ENCODE measurements at regions not wholly inside any gene's neighbourhood (a gene's known extent, or its start where the extent isn't known, plus 50 kb on each side); places are given as distances from the start of the nearest gene placed in this dataset.

DNA sequence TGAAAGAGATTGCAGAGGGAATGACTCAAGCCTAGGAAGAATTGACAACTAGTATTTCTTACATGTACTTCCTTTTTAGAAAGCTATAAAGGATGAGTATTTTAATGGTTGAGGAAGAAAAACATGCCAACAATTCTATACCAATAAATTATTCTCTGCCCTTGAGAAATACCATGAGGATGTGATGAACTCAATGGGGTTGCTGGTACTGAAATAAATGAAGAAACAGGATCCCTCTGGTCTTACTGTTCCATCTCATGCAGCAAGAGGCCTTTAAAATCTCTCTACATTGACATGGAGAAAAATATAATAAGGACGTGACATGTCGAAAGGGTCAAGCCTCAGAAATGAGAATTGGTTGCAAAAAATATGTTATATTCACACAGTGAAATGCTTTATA, 477.3 kb downstream of the GABRG2 start:
- TF ChIP-seq CTCF (IDR thresholded peaks at IDR 0.05; ENCODE audit: insufficient read depth, low read length, poor library complexity, severe bottlenecking): no peak
- no peaks in the 10 kb centered on the region for H3K36me3 ChIP-seq (ENCODE audit: control insufficient read depth, insufficient read depth, low read length)
- H3K27me3 ChIP-seq (ENCODE audit: control insufficient read depth, insufficient read depth, low read length): no peaks in the 10 kb centered on the region
- no peak overlapping the region for H3K4me3 ChIP-seq (ENCODE audit: low read depth, low read length)
- DNase-seq (ENCODE audit: low read depth): no peak

DNA sequence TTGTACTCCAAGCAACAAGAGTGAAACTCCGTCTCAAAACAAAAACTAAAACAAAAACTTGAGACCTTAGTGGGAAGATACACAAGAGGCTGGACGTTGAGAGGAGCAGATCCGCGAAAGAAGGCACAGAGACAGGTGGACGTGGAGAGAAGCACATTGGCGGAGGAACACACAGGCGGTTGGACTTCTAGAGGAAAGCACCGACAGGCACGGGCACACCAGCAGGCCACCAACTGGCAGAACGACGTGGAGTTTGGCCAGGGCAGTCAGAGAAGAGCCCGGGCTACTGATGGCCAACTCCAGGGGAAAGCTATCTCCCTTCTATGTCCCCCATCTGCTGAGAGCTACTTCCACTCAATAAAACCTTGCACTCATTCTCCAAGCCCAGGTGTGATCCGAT, 482.7 kb downstream of the GABRG2 start:
- Histone ChIP-seq H3K4me3 (ENCODE audit: low read depth, low read length) (no peak overlapping the region), H3K27me3 (ENCODE audit: control insufficient read depth, insufficient read depth, low read length) (no peaks in the 10 kb centered on the region), H3K36me3 (ENCODE audit: control insufficient read depth, insufficient read depth, low read length) (no peaks in the 10 kb centered on the region)
- TF ChIP-seq CTCF (IDR thresholded peaks at IDR 0.05; ENCODE audit: insufficient read depth, low read length, poor library complexity, severe bottlenecking): no peak
- no peak for DNase-seq (ENCODE audit: low read depth)

DNA sequence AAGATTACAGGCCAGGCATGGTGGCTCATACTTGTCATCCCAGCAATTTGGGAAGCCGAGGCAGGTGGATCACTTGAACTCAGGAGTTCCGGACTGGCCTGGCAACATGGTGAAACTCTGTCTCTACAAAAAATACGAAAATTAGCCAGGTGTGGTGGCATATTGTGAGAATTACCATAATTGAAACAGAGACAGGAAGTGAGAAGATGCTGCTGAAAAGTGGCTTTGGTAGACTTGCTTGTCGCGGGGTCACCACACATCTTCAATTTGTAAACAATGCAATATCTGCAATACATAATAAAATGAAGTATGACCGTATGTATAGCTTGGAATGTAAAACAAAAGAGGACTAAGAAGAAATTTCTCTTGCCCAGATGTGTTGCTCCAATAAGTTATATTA, 490.5 kb downstream of the GABRG2 start:
- DNase-seq (ENCODE audit: low read depth): no peak
- no peaks in the 10 kb centered on the region for H3K36me3 ChIP-seq (ENCODE audit: control insufficient read depth, insufficient read depth, low read length)
- H3K27me3 ChIP-seq (ENCODE audit: control insufficient read depth, insufficient read depth, low read length): no peaks in the 10 kb centered on the region
- no peak overlapping the region for H3K4me3 ChIP-seq (ENCODE audit: low read depth, low read length)
- no peak for TF ChIP-seq CTCF (IDR thresholded peaks at IDR 0.05; ENCODE audit: insufficient read depth, low read length, poor library complexity, severe bottlenecking)

DNA sequence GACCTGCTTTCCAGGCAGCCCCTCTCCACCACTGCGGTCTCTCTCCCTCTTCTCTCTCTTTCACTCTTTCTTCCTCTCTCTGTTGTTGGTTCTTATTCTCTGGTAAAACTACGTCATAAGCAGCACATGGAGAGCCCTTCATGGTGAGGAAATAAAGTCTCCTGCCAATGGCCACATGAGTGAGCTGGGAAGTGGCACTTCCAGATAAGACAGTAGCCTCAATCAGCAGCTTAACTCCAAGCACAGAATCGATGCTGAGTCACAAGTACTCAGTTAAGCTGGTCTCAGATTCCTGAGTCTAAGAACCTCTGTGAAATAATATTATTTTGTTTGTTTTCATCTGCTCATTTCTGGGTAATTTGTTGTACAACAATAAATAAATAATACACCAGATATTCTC, 500.1 kb downstream of the GABRG2 start:
- no peak for TF ChIP-seq CTCF (IDR thresholded peaks at IDR 0.05; ENCODE audit: insufficient read depth, low read length, poor library complexity, severe bottlenecking)
- DNase-seq (ENCODE audit: low read depth): no peak
- H3K4me3 ChIP-seq (ENCODE audit: low read depth, low read length): no peak overlapping the region

GRCh38 chr5:162573758-162574157, 506.2 kb downstream of the GABRG2 start:
- no peak for DNase-seq (ENCODE audit: low read depth)
- H3K27me3 ChIP-seq (ENCODE audit: control insufficient read depth, insufficient read depth, low read length): no peaks in the 10 kb centered on the region
- no peak for TF ChIP-seq CTCF (IDR thresholded peaks at IDR 0.05; ENCODE audit: insufficient read depth, low read length, poor library complexity, severe bottlenecking)
- H3K36me3 ChIP-seq (ENCODE audit: control insufficient read depth, insufficient read depth, low read length): no peaks in the 10 kb centered on the region
- H3K4me3 ChIP-seq (ENCODE audit: low read depth, low read length): no peak overlapping the region

More for the DNA sequence above, 500.1 kb downstream of the GABRG2 start:
- no peaks in the 10 kb centered on the region for H3K36me3 ChIP-seq (ENCODE audit: control insufficient read depth, insufficient read depth, low read length)
- H3K27me3 ChIP-seq (ENCODE audit: control insufficient read depth, insufficient read depth, low read length): no peaks in the 10 kb centered on the region

DNA sequence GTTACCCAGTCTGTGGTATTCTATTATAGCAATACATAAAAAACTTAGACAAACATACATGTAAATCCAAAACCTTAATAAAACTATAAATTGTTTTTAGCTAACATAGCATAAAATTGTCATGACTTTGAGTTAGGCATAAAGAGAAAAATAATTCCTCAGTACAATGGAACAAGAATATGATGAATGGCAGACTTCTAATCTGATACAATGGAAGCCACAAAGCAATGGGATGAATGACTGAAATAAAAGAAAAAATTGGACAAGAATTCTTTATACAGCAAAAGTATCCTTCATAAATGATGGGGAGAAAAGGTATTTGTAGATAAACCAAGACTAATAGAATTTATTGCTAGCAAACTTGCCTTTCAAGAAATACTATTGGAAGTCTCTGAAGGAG, 524.2 kb downstream of the GABRG2 start:
- no peak for TF ChIP-seq CTCF (IDR thresholded peaks at IDR 0.05; ENCODE audit: insufficient read depth, low read length, poor library complexity, severe bottlenecking)
- Histone ChIP-seq H3K27me3 (ENCODE audit: control insufficient read depth, insufficient read depth, low read length) (no peaks in the 10 kb centered on the region), H3K4me3 (ENCODE audit: low read depth, low read length) (no peak overlapping the region), H3K36me3 (ENCODE audit: control insufficient read depth, insufficient read depth, low read length) (no peaks in the 10 kb centered on the region)
- DNase-seq (ENCODE audit: low read depth): no peak
